Non-pigmented ciliary epithelial cell (primary cell): ENCODE measurements at regions not wholly inside any gene's neighbourhood (a gene's known extent, or its start where the extent isn't known, plus 50 kb on each side); places are given as distances from the start of the nearest gene placed in this dataset.

Source experiments
- DNase-seq: peaks from one replicate; pipeline ENCODE4 v3.0.0-alpha.2; 2010; ENCODE audit warnings: low read depth

- no peak for DNase-seq
Measured at GRCh38 chr7:53699215-53699837, 663.9 kb downstream of the POM121L12 start.

- DNase-seq, result no peak
Measured at GRCh38 chr7:53719122-53719521, 683.7 kb downstream of the POM121L12 start.

DNA sequence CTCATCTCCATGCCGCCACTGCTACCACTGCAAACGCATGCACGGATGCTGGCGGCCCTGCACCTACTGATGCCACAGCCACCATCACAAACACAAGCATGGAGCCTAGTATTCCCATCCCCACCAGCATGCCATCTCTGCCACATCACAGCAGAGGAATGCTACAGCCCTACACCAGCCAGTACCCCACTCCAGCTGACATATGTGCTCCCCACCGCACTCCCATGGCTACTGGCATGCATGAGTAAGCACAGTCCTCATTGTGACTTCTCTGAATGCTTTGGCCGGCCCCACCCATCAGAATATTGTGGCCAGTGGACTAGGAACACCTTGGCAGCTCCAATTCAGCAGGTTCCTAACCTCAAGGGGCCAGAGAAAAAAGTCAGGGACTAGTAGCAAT lies 705.5 kb downstream of the POM121L12 start:
- DNase-seq, result no peak

- DNase-seq, result no peak
Measured at GRCh38 chr7:53743697-53744402, 708.4 kb downstream of the POM121L12 start.

DNA sequence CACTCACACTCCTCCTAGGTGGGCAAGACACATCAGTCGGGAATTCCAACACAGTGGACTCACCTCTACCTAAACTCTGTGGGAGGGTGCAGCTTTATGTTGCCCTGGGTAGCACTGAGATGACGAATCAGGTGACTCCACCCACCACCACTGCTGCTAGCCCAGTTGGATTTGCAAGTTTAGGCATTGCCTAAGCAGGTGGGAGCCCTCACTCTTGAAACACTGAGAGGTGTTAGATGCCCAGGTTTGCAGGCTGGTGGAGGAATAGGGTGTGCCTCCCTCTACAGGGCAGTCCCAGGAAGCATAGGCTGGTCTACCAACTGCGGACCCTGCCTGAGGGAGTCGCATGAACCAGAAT lies 708.9 kb downstream of the POM121L12 start:
- no peak for DNase-seq

GRCh38 chr7:53756946-53757345 lies 721.5 kb downstream of the POM121L12 start:
- DNase-seq, result no peak

- no peak for DNase-seq
Measured at GRCh38 chr7:53768186-53768585, 732.8 kb downstream of the POM121L12 start.

DNA sequence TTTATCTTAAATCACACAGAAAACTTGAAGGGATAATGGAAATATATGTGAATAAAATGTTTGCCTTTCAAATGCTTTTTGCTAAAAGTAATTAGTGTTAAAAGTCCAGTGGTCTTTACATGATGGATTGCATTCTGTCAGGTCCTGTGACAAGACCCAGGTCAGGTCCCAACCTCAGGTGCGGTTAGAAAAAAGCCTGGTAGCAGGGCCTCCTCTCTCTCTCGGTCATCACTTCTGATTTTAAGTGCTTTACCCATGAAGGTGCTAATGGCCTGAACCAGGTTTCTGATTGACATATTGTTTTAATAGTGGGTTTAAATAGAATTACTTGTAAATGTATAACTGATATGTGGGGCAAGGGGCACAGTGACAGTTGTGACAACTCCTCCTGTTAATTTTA lies 736.3 kb downstream of the POM121L12 start:
- no peak for DNase-seq

GRCh38 chr7:53776323-53776722 lies 740.9 kb downstream of the POM121L12 start:
- no peak for DNase-seq

DNA sequence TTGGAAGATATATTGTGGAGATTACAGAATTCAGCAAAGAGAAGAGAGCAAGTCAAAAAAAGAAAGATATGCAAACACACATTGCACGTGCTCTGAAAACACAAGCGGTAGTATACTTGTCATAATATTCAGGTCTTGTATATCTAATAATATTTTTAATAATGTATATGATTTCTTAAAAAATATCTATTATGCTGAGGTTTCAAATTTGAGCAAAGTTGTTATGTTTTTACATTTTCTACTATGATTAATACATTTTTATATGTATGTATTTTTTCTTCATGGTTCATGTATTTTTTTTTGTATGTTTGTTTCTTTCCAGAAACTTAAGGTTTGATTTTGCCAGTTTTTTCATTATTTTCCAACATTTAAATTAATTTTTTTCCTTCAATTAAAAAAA lies 752.4 kb upstream of the VSTM2A start:
- DNase-seq, result no peak

GRCh38 chr7:53794816-53795215 lies 747.4 kb upstream of the VSTM2A start:
- DNase-seq, result no peak

DNA sequence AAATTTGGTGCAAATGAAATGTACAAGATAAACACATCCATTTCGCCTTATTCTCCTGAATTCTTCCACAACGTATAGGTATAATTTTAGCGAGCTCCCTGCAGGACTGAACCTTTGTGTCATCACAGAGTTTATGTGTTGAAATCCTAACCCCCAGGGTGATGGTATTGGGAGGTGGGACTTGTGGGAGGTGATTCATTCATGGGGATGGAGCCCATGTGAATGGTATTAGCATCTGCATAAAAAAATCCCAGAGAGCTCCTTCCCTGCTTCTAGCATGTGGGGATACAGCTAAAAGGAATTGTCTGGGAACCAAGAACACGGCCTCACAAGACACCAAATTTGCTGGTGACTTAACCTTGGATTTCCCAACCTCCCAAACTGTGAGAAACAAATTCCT lies 741.4 kb upstream of the VSTM2A start:
- no peak for DNase-seq

DNA sequence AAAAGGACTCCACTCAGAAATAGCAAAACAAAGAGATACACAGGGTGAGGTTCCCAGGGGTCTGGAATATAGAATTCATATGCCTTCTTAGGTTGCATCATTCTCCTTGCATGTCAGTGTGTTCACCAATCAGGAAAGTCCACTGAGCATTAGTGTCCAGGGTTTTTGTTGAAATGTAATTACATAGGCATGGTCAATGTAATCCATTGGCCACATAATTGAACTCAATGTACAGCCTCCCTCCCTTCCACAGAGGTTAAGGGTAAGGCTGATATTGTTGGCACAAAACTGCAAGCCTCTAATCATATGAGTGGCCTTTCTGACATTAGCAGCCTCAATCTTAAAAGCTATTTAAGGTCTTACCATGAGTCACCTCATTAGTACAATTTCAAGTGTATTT lies 736.1 kb upstream of the VSTM2A start:
- no peak for DNase-seq

DNA sequence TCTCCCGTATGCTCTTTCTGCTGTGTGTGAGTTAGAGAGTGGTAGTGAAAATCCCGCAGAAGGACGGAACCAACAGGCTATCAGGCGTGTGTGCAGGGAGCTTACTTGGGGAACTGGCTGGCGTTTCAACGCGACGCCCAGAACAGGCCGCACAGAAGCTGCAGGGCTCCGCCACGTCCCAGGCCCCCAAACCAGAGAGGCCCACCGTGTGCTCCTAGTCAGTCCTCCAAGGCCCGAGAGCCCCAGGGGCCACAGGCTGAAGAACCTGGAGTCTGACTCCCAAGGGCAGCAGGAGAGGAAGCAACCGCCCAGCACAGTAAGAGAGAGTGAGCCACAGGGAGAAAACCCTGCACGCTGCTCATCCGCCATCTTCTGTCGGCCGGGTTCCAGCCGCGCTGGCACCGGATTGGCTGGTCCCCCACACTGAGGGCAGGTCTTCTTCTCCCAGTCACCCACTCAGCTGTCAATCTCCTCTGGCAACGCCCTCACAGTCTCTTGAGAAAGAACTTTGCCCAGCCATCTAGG lies 730.6 kb upstream of the VSTM2A start:
- DNase-seq, result no peak

DNA sequence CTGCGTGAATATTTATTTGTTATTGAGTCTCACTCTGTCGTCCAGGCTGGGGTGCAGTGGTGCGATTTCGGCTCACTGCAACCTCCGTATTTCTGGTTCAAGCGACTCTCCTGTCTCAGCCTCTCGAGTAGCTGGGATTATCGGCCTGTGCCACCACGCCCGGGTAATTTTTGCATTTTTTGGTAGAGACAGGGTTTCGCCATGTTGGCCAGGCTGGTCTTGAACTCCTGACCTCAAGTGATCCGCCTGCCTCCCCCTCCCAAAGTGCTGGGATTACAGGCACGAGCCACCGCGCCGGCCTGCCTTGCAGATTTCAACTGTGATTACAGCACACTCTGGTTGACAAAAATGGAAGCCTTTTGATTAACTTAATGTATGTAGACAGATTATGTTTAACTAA lies 730.0 kb upstream of the VSTM2A start:
- DNase-seq, result no peak

DNA sequence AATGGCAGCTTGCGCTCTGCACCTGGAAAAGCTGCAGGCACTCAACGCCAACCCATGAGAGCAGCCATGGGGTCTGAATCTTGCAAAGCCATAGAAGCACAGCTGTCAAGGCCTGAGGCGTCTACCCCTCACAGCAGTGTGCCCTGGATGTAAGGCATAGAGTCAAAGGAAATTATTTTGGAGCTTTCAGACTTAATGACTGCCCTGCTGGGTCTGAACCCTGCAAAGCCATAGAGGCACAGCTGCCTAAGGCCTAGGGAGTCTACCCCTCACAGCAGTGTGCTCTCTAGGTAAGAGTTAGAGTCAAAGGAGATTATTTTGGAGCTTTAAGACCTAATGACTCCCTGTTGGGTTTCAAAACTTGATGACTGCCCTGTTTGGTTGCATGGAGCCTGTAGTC lies 706.9 kb upstream of the VSTM2A start:
- no peak for DNase-seq

DNA sequence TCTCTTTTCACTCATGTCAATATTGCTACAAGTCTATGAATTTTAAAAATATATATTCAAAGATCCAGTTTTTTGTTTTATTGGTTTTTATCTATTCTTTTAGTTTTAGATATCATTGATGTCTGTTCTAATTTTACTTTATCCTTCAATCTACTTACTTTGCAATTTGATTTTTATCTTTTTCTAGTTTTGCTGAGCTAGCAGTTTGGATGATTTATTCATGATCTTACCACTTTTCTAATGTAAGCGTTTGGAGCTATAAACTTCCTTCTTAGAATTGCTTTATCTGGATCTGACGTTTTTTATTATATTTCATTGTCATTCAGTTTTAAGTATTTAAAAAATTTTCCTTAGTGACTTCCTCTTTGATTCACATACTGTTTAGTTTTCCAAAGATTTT lies 664.5 kb upstream of the VSTM2A start:
- no peak for DNase-seq

- no peak for DNase-seq
Measured at GRCh38 chr7:53900856-53901528, 641.2 kb upstream of the VSTM2A start.

- DNase-seq, result no peak
Measured at GRCh38 chr7:53904355-53904754, 637.8 kb upstream of the VSTM2A start.

GRCh38 chr7:53917637-53918036 lies 624.5 kb upstream of the VSTM2A start:
- DNase-seq, result no peak

GRCh38 chr7:53920011-53920410 lies 622.2 kb upstream of the VSTM2A start:
- DNase-seq, result no peak

DNA sequence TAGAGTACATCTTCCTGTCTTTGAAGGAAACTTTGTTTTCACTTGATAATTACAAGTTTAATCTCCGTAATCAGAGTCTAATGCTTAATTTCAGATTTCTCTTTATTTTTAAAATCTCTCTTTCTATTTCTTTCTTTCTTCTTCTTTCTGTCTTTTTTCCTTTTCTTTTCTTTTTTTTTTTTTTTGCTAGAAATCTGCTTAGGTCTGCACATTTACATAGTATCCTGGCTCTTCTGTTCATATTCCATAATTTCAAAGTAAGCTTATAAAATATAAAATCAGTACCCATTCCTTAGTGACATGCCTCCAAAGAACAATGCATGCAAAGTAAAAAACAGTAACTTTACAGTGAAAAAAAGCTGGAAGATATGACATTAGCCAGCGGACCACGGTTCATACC lies 601.7 kb upstream of the VSTM2A start:
- DNase-seq, result no peak

GRCh38 chr7:53947732-53948131 lies 594.4 kb upstream of the VSTM2A start:
- DNase-seq, result no peak
